Stomach (tissue), 8 donors: ENCODE measurements at regions not wholly inside any gene's neighbourhood (a gene's known extent, or its start where the extent isn't known, plus 50 kb on each side); places are given as distances from the start of the nearest gene placed in this dataset.

Experiments
- DNase-seq, 2 donors: peaks; one replicate each; pipeline versions ENCODE4 v3.0.0 to v3.0.0-alpha.2; 2013 to 2019
- H3K27ac ChIP-seq, 5 donors: fragments of 200-600 bp in 4 of 5; sonication (generic) in 4 of 5; one replicate each; pipeline ENCODE4 v1.5.1; 2013 to 2019; ENCODE audit warnings: mild to moderate bottlenecking in 1 of 5, moderate library complexity in 1 of 5
- H3K27me3 ChIP-seq, 3 donors: fragments of 200-600 bp; sonication (generic); one replicate each; pipeline ENCODE4 v1.5.1; 2017 to 2019; ENCODE audit warnings: mixed run types in 1 of 3
- H3K36me3 ChIP-seq, 4 donors: fragments of 200-600 bp; sonication (generic); 1 replicate in 3 of 4; 2 replicates in 1 of 4; pipeline ENCODE4 v1.5.1; 2016 to 2019
- H3K4me1 ChIP-seq, 4 donors: fragments of 200-600 bp; sonication (generic); one replicate each; pipeline ENCODE4 v1.5.1; 2016 to 2019
- H3K4me3 ChIP-seq, 4 donors: fragments of 200-600 bp; sonication (generic) in 3 of 4; one replicate each; pipeline ENCODE4 v1.5.1; 2016 to 2019; ENCODE audit warnings: mild to moderate bottlenecking in 1 of 4
- H3K9me3 ChIP-seq, 4 donors: fragments of 200-600 bp; sonication (generic); one replicate each; pipeline ENCODE4 v1.5.1; 2016 to 2019
- CTCF ChIP-seq, 7 experiments: fragments of 450-650 bp in 4 of 7; fragments of 200-600 bp in 3 of 7; sonication (generic) in 3 of 7; IDR thresholded peaks; one replicate each; pipeline ENCODE4 v1.5.1; 2016 to 2019; ENCODE audit warnings: antibody characterized with exemption in 7 of 7, control low read depth in 2 of 7, mild to moderate bottlenecking in 1 of 7
- EP300 ChIP-seq: sonication (generic); formaldehyde crosslinking; IDR thresholded peaks from one replicate; pipeline ENCODE4 v1.6.1; 2017; ENCODE audit warnings: antibody characterized with exemption
- POLR2A ChIP-seq, 4 donors: fragments of 450-650 bp; IDR thresholded peaks; one replicate each; pipeline ENCODE4 v1.6.1; 2016; ENCODE audit warnings: antibody characterized with exemption in 4 of 4, control low read depth in 2 of 4, mild to moderate bottlenecking in 1 of 4, moderate library complexity in 1 of 4
- POLR2AphosphoS5 ChIP-seq, 3 donors: sonication (generic); formaldehyde crosslinking; IDR thresholded peaks; one replicate each; pipeline ENCODE4 v1.6.1; 2016; ENCODE audit warnings: antibody characterized with exemption in 3 of 3
- WGBS, 5 donors: extraction: QIAGEN DNeasy Blood & Tissue Kit in 3 of 5; methylation state at CpG; one replicate each; pipeline versions ENCODE4 v1.1.5 to v1.1.7; 2013 to 2018; 5-methylcytosine and 5-hydroxymethylcytosine counted together
- intact Hi-C: fragments of 100-400 bp; cut with DNase I; formaldehyde crosslinking; loops from one replicate; pipeline ENCODE4 v1.15.1; 2023; ENCODE audit warnings: low total_unique reads
- donor health status: healthy with polysubstance abuse.
- donor health status: Bipolar disorder and iron deficiency.
- donor health status: healthy.

GRCh38 chr5:174326372-174326771 is 280.9 kb downstream of the NSG2 start:
- TF ChIP-seq CTCF (IDR thresholded peaks at IDR 0.05) (no peak), POLR2A (IDR thresholded peaks at IDR 0.05) (no peak), EP300 (no peak), POLR2AphosphoS5 (IDR thresholded peaks at IDR 0.05) (no peak)
- intact Hi-C loops = no loop called here
- Histone ChIP-seq H3K4me1 (no peaks in the 10 kb centered on the region), H3K9me3 (no peaks in the 10 kb centered on the region), H3K4me3 (no peak overlapping the region), H3K27me3 (peaks cover 0 to 75% (median 18%) of the 10 kb centered on the region in 3 donors), H3K27ac (no peak overlapping the region), H3K36me3 (no peaks in the 10 kb centered on the region)
- 55 to 100% (median 62%) methylated on average over 2 to 3 of the region's 3 CpGs for WGBS, 5 donors
- DNase-seq = no peak

GRCh38 chr5:174327317-174327864 is 281.9 kb downstream of the NSG2 start:
- Histone ChIP-seq H3K36me3 (no peaks in the 10 kb centered on the region), H3K27ac (no peak overlapping the region), H3K4me1 (no peaks in the 10 kb centered on the region), H3K27me3 (peaks cover 0 to 73% (median 10%) of the 10 kb centered on the region in 3 donors), H3K4me3 (no peak overlapping the region), H3K9me3 (no peaks in the 10 kb centered on the region)
- intact Hi-C loops = no loop called here
- DNase-seq = peak; percentile 70 to 80
- TF ChIP-seq CTCF (IDR thresholded peaks at IDR 0.05) = peak in 4 of 7 experiments; percentile 20 to 58 (median 49)
- no peak for TF ChIP-seq POLR2A (IDR thresholded peaks at IDR 0.05)
- WGBS, 5 donors = 26 to 35% (median 27%) methylated on average over 10 of the region's 10 CpGs

- WGBS, 5 donors = 78 to 90% (median 84%) methylated on average over 9 of the region's 9 CpGs
- Histone ChIP-seq H3K4me3 (no peak overlapping the region), H3K4me1 (no peaks in the 10 kb centered on the region), H3K27me3 (peaks cover 0 to 73% (median 8%) of the 10 kb centered on the region in 3 donors), H3K9me3 (no peaks in the 10 kb centered on the region), H3K36me3 (no peaks in the 10 kb centered on the region), H3K27ac (no peak overlapping the region)
- no peak for DNase-seq
- no peak for TF ChIP-seq CTCF (IDR thresholded peaks at IDR 0.05)
- TF ChIP-seq EP300 = no peak
- no peak for TF ChIP-seq POLR2A (IDR thresholded peaks at IDR 0.05)
- no peak for TF ChIP-seq POLR2AphosphoS5 (IDR thresholded peaks at IDR 0.05)
- intact Hi-C loops = no loop called here
Observed at GRCh38 chr5:174327896-174328295, 282.4 kb downstream of the NSG2 start.

GRCh38 chr5:174328631-174329299 is 283.3 kb downstream of the NSG2 start:
- Histone ChIP-seq H3K27me3 (peaks cover 0 to 67% (median 8%) of the 10 kb centered on the region in 3 donors), H3K4me3 (no peak overlapping the region), H3K4me1 (no peaks in the 10 kb centered on the region), H3K36me3 (no peaks in the 10 kb centered on the region), H3K27ac (no peak overlapping the region), H3K9me3 (no peaks in the 10 kb centered on the region)
- no peak for TF ChIP-seq POLR2AphosphoS5 (IDR thresholded peaks at IDR 0.05)
- no peak for TF ChIP-seq EP300
- TF ChIP-seq CTCF (IDR thresholded peaks at IDR 0.05) = no peak
- WGBS, 5 donors = 55 to 64% (median 62%) methylated on average over 12 to 13 of the region's 13 CpGs
- intact Hi-C loops = no loop called here
- DNase-seq = no peak
